Activated CD8-positive, alpha-beta memory T cell treated with anti-CD3 and anti-CD28 coated beads, Interleukin-2, amount 50 U/mL, for 4 hours (primary cell): ENCODE measurements at regions not wholly inside any gene's neighbourhood (a gene's known extent, or its start where the extent isn't known, plus 50 kb on each side); places are given as distances from the start of the nearest gene placed in this dataset.
"Not testable (repeated sequence)": the region's sequence is repeated elsewhere in the genome, so short reads cannot be mapped to it uniquely, and the experiment has no call there.

ENCODE experiments used
- DNase-seq: peaks from one replicate; pipeline ENCODE4 v3.0.0-alpha.2; 2020

DNA sequence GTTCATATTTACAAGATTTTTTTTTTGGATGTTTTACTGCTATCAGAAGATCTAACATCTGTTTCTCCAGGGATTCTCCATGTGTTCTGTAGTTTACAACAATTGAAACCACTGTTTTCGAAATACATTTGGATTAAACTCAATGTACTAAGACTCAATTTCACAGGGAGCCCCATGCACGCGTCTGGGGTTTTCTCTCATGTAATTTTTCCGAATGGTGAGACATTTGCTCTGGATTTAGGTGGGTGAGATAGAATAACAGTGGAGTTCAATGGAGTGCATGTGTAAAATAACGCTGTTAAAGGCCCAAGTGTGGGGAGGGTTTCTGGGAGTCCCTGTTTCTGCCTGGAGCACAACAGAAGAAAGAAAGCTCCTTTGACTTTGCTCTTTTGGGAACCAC, 330.3 kb downstream of the TSHZ3 start:
- no peak for DNase-seq

DNA sequence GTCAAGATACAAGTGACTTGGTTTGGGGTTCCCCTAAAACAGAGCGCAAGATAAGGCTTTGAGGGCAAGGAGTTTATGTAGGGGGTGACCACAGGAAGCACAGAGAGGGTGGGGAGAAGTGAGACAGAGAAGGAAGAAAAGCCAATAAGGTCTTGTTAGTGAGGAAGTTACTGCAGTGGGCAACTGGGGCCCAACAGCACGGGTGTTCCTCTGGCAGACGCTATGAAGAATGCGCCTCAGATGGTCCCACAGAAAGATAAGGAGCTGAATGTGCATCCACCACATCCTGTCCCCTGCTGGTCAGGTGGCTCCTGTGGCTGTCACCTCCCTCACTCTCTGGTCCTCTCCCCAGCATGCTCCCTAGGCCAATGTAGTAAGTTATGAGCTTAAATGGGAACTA, 333.5 kb downstream of the TSHZ3 start:
- no peak for DNase-seq

DNA sequence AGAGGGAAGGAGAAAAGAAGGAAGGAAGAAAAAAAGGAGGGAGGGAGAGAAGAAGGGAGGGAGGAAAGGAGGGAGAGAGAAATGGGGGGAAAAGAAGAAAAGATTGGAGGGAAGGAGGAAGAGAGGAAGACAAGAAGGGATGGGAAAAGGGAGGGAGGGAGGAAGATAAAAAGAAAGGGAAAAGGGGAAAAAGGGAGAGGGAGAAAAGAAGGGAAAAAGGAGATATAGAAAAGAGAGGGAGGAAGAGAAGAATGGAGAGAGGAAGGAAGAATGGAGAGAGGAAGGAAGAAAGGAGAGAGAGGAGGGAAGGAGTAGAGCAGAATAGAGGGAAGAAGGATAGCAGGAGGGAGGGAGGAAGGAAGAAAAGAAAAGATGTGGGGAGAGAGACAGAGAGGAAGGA, 334.6 kb downstream of the TSHZ3 start:
- no peak for DNase-seq

- no peak for DNase-seq
These were observed 335.7 kb downstream of the TSHZ3 start for GRCh38 chr19:31013384-31014020.

- no peak for DNase-seq
These were observed 346.6 kb downstream of the TSHZ3 start for GRCh38 chr19:31002518-31003244.

GRCh38 chr19:31001991-31002390, 347.2 kb downstream of the TSHZ3 start:
- DNase-seq: no peak

DNA sequence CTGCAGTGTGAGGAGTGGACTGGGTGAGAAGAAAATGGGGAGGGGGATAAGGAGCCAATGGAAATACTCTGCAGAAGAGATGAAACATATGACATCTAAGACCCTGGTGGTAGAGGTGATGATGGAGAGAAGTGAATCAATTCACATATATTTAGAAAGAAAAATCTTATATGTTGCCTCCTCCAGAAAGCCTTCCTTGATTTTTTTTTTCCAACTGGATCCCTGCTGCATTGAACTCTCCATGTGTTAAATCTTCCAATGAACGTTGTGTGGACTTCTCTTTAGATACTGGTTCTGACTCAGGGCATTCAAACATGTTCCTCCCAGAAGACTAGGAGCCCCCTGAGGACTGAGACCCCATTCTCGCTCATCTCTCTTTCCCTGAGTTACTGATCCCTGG, 348.3 kb downstream of the TSHZ3 start:
- no peak for DNase-seq

GRCh38 chr19:30999726-31000125, 349.5 kb downstream of the TSHZ3 start:
- DNase-seq: no peak

DNA sequence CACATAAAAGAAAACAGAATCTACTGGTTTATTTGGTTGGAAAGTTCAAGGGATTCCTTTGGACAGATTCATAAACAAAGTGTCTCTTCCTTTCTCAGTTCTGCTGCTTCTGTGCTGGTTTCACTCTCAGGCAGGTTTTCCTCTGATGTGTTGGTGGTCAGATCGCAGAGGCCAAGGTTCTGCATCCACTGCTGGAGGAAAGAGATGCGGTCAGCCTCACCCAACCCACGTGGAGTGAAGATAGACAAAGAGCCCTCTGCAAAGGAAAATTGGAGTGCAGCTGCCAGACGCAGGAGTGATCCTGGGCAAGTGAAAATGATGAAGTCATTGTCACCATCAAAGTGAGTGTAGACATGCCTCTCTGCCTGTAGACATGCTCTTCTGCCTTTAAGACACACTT, 352.0 kb downstream of the TSHZ3 start:
- DNase-seq: no peak

- no peak for DNase-seq
These were observed 370.6 kb downstream of the TSHZ3 start for GRCh38 chr19:30978639-30979038.

GRCh38 chr19:30969591-30969990, 379.6 kb downstream of the TSHZ3 start:
- no peak for DNase-seq

DNA sequence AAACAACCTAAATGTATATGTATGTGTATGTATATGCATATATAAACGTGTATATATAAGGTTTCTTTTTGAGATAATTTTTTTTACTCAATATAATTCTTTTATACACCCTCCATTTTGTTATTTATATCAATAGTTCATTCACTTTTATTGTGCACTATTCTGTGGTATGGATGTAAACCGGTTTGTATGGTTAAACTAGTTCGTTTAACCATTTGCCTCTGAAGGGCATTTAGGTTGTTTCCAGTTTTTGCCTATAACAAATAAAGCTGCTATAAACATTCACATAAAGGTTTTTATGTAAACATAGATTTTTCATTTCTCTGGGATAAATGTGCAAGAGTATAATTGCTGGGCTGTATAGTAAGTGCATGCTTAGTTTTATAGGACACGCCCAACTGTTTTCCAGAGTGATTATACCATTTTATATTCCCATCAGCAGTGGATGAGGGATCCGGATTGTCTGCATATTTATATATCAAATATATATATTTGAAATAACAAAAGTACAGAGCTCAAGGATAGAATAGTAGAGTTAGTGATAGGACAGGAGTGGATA, 380.3 kb downstream of the TSHZ3 start:
- DNase-seq: no peak

DNA sequence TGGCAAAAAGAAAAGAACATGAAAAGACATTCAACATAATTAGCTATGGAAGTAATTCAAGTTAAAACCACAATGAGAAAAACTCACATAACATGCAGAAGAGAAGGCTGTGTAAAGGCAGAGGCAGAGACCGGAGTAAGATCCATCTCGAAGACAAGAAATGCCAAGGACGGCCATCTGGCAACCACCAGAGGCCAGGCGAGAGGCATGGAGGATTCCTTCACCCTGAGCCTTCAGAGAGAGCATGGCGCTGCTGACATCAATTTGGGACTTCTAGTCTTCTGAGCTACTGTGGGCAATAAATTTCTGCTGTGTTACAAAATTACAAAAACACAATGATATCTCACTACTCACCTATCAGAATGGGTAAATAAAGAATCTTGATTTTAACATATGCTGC, 381.0 kb downstream of the TSHZ3 start:
- no peak for DNase-seq

GRCh38 chr19:30966486-30966885, 382.8 kb downstream of the TSHZ3 start:
- DNase-seq: no peak

DNA sequence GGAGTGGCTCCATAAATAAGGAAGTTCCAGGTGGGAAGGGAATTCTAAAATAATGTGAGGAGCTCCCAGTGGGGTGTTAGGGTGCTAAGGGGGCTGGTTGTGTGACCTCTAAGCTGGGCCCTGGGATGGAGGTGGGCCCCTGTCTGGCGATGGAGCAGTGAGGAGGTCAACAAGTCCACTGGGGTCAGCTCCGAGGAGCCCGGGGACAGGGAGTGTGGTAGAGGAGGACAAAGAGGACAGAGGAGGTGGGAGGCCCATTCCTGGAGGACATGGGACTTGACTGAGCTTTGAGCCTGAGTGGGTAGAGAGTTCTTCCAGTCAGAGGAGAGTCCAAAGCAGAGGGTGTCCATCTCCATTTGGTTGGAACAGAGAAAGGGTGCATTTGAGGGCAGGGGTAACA, 390.2 kb downstream of the TSHZ3 start:
- no peak for DNase-seq

DNA sequence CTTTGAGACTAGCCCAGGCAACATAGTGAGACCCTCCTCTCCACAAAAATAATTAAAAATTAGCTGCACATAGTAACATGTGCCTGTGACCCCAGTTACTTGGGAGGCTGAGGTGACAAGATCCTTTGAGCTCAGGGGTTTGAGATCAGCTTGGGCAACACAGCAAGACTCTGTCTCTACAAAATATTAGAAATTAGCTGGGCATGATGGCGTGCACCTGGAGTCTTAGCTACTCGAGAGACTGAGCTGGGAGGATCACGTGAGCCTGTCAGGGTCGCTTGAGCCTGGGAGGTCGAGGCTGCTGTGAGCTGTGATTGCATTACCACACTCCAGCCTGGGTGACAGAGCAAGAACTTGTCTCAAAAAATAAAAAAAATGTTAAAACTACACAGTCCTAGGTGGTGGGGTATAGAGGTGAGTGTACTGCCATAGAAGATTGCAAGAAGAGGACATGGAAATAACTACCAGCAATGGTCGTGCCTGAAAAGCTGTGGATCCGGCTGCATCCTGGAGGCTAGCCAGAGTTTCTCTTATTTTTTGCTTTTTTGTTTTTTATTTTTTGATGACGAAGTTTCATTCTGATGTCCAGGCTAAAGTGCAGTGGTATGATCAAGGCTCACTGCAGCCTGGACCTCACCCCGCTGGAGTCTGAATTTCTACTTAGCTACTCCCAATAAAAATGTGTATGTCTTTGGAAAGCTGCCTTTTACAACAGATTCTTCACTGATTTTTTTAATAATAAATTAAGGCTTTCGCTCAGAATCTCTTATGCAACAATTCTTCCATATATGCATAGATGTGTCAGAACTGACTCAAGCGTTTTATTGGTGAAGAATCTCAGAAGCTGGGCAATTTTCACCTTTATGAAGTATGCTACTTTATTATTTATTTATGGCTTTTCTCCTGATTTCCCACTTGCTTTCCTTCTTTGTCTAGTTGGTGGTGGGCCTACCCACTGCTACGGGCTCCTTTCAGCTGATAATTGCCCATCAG, 393.8 kb downstream of the TSHZ3 start:
- DNase-seq: no peak

DNA sequence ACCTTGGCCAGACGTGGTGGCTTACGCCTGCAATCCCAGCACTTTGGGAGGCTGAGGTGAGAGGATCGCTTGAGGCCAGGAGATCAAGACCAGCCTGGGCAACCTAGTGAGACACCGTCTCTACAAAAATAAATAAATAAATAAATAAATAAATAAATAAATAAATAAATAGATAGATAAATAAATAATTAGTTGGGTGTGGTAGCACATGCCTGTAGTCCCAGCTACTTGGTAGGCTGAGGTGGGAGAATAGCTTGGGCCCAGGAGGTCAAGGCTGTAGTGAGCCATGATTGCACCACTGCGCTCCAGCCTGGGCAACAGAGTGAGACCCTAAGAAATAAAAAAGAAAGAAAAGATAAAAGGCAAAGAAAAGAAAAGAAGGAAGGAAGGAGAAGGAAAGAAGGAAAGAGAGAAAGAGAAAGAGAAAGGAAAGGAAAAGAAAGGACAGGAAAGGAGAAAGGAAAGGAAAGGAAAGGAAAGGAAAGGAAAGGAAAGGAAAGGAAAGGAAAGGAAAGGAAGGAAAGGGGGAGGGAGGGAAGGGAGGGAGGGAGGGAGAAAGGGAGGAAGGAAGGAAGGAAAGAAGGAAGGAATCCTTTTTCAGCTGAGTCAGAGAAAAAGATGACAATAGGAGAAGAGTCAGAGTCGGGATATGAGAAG, 404.8 kb downstream of the TSHZ3 start:
- DNase-seq: not testable (repeated sequence)

DNA sequence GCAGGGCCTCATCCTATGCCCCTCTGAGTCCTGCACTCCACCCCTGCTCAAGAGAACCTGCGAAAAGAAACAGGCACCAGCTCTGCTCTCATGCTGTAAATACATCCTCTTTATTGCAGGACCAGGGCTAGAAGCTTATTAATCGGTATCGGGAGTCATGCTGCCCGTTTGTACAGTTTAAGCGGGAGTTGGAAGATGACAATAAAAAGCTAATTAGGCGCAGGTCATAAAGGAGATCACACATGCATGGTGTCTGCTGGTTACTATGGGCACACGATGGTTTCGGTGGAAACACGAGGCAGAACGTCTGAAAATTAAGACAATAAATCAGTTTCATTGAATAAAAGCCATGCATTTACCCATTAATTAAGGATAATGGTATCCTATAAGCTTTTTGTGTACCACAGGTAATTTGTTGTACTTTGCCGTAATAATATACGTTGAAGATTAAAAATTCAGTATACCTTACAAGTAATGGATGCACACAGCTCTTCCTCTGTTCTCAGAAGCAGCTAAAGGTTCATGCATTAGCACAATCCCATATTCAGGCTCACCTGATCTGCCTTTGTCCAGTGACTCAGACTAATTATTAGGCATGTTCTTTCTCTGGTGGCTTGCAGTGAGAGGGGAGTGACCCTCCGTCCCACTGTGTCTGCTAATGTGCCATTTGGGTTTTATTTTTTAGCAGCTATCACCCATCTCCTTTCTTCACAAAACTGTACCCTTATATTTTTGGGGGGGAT, 406.0 kb downstream of the TSHZ3 start:
- no peak for DNase-seq

GRCh38 chr19:30942636-30943035, 406.6 kb downstream of the TSHZ3 start:
- DNase-seq: no peak

DNA sequence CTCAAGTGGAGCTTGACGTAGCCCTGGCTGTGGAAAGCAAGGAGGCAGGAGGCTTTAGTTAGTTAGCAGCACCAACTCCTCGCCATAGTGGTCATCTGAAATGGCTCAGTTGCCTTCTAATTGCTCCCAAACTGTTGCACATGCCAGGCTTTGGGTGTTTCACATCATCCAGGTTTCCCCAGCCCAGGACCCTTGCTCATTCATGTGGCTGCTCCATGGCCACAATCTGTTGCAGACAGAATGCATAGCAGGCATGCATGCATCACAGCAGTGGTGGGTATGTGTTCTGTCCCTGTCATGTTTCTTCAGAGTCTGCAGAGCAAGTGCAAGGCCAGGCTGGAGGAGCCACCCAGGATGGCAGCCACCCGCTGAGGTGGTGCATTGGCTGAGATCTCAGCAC, 407.6 kb downstream of the TSHZ3 start:
- no peak for DNase-seq

GRCh38 chr19:30936276-30936675, 413.0 kb downstream of the TSHZ3 start:
- DNase-seq: no peak

- no peak for DNase-seq
These were observed 414.1 kb downstream of the TSHZ3 start for GRCh38 chr19:30935146-30935545.
